GM20000 (cell line): ENCODE measurements at regions not wholly inside any gene's neighbourhood (a gene's known extent, or its start where the extent isn't known, plus 50 kb on each side); places are given as distances from the start of the nearest gene placed in this dataset.

Experiments
- DNase-seq: peaks from one replicate; pipeline ENCODE4 v3.0.0; 2012; ENCODE audit warnings: low spot score
- CTCF ChIP-seq: IDR thresholded peaks from 2 replicates; pipeline ENCODE4 v1.5.1; 2012; ENCODE audit warnings: mild to moderate bottlenecking, control low read depth; ENCODE audit errors: extremely low read depth, missing control alignments

- no peak for TF ChIP-seq CTCF
- DNase-seq, result no peak
Measured at GRCh38 chr11:116312570-116313391, 460.0 kb downstream of the BUD13 start.

GRCh38 chr11:116311206-116311605, 461.6 kb downstream of the BUD13 start:
- no peak for DNase-seq
- TF ChIP-seq CTCF, result no peak

GRCh38 chr11:116310698-116311097, 462.1 kb downstream of the BUD13 start:
- no peak for TF ChIP-seq CTCF
- DNase-seq, result no peak

- no peak for TF ChIP-seq CTCF
- DNase-seq, result no peak
Measured at GRCh38 chr11:116310226-116310625, 462.6 kb downstream of the BUD13 start.

- no peak for DNase-seq
- TF ChIP-seq CTCF, result no peak
Measured at GRCh38 chr11:116309446-116309845, 463.3 kb downstream of the BUD13 start.

- no peak for TF ChIP-seq CTCF
- DNase-seq, result no peak
Measured at GRCh38 chr11:116302756-116303155, 470.0 kb downstream of the BUD13 start.

- no peak for TF ChIP-seq CTCF
Measured at GRCh38 chr11:116301141-116301540, 471.6 kb downstream of the BUD13 start.

More at GRCh38 chr11:116301141-116301540, 471.6 kb downstream of the BUD13 start:
- no peak for DNase-seq
